ENCODE measurements at regions not wholly inside any gene's neighbourhood (a gene's known extent, or its start where the extent isn't known, plus 50 kb on each side); places are given as distances from the start of the nearest gene placed in this dataset.

GRCh38 chr6:43867996-43868395 is 98.0 kb downstream of the VEGFA start:
- Mint-ChIP-seq H3K4me1 (peaks cover 3% of the 10 kb centered on the region), H3K27ac (no peak overlapping the region), H3K27me3 (ENCODE audit: low read depth in 3 of 3) (peaks cover 4 to 6% (median 4%) of the 10 kb centered on the region in 3 donors), H3K4me3 (no peak overlapping the region), H3K9me3 (peaks cover 0 to 1% (median 0%) of the 10 kb centered on the region in 7 donors), H3K36me3 (no peaks in the 10 kb centered on the region)
- no peak for TF ChIP-seq CTCF (IDR thresholded peaks at IDR 0.05)
- WGBS (ENCODE audit: insufficient coverage): 100% methylated on average over 3 of the region's 5 CpGs
- intact Hi-C loops (cut with micrococcal nuclease): no loop called here
- Histone ChIP-seq H3K4me1 (ENCODE audit: control insufficient read depth in 1 of 2, insufficient read depth in 2 of 2, low read length in 2 of 2) (no peaks in the 10 kb centered on the region), H3K79me2 (ENCODE audit: insufficient read depth, low read length) (no peaks in the 10 kb centered on the region), H3K27ac (ENCODE audit: low read depth in 1 of 2, low read length in 2 of 2) (no peak overlapping the region), H3K9ac (ENCODE audit: insufficient read depth, low read length, poor library complexity, severe bottlenecking) (no peak overlapping the region), H2AFZ (ENCODE audit: insufficient read depth, low read depth, low read length, poor library complexity, severe bottlenecking) (no peak overlapping the region), H3K27me3 (ENCODE audit: control insufficient read depth in 2 of 2, insufficient read depth in 2 of 2, low read length in 2 of 2) (no peaks in the 10 kb centered on the region), H3K9me3 (replicated peaks in 1 of 2; ENCODE audit: control insufficient read depth in 1 of 2, insufficient read depth in 1 of 2, low read length in 2 of 2) (no peaks in the 10 kb centered on the region), H3K36me3 (replicated peaks in 1 of 2; ENCODE audit: control insufficient read depth in 1 of 2, insufficient read depth in 2 of 2, low read length in 2 of 2) (no peaks in the 10 kb centered on the region), H4K20me1 (ENCODE audit: insufficient read depth, low read length) (no peaks in the 10 kb centered on the region), H3K4me3 (replicated peaks in 1 of 3; ENCODE audit: low read depth in 2 of 3, low read length in 3 of 3) (no peak overlapping the region), H3K4me2 (replicated peaks; ENCODE audit: extremely low read depth, low read length, poor library complexity, severe bottlenecking) (no peak overlapping the region)
- DNase-seq: no peak

- no peak overlapping the region for H3K4me3 ChIP-seq (replicated peaks in 1 of 3; ENCODE audit: low read depth in 2 of 3, low read length in 3 of 3)
- peaks cover 4 to 6% (median 4%) of the 10 kb centered on the region in 3 donors for H3K27me3 Mint-ChIP-seq (ENCODE audit: low read depth in 3 of 3)
- H3K9ac ChIP-seq (ENCODE audit: insufficient read depth, low read length, poor library complexity, severe bottlenecking): no peak overlapping the region
- H2AFZ ChIP-seq (ENCODE audit: insufficient read depth, low read depth, low read length, poor library complexity, severe bottlenecking): no peak overlapping the region
- no peaks in the 10 kb centered on the region for H4K20me1 ChIP-seq (ENCODE audit: insufficient read depth, low read length)
- 100% methylated on average over 3 of the region's 4 CpGs for WGBS (ENCODE audit: insufficient coverage)
- no peak for DNase-seq
- H3K4me1 ChIP-seq (ENCODE audit: control insufficient read depth in 1 of 2, insufficient read depth in 2 of 2, low read length in 2 of 2): no peaks in the 10 kb centered on the region
- H3K4me3 Mint-ChIP-seq: no peak overlapping the region
- no peaks in the 10 kb centered on the region for H3K27me3 ChIP-seq (ENCODE audit: control insufficient read depth in 2 of 2, insufficient read depth in 2 of 2, low read length in 2 of 2)
- H3K27ac Mint-ChIP-seq: peak overlapping the region in 1 of 7 donors; percentile 54
- TF ChIP-seq CTCF (IDR thresholded peaks at IDR 0.05): no peak
- H3K36me3 Mint-ChIP-seq: no peaks in the 10 kb centered on the region
- H3K9me3 Mint-ChIP-seq: peaks cover 0 to 2% (median 0%) of the 10 kb centered on the region in 7 donors
- H3K4me1 Mint-ChIP-seq: peaks cover 5% of the 10 kb centered on the region
- no peaks in the 10 kb centered on the region for H3K36me3 ChIP-seq (replicated peaks in 1 of 2; ENCODE audit: control insufficient read depth in 1 of 2, insufficient read depth in 2 of 2, low read length in 2 of 2)
- intact Hi-C loops (cut with micrococcal nuclease): no loop called here
- H3K27ac ChIP-seq (ENCODE audit: low read depth in 1 of 2, low read length in 2 of 2): no peak overlapping the region
- no peaks in the 10 kb centered on the region for H3K9me3 ChIP-seq (replicated peaks in 1 of 2; ENCODE audit: control insufficient read depth in 1 of 2, insufficient read depth in 1 of 2, low read length in 2 of 2)
- H3K79me2 ChIP-seq (ENCODE audit: insufficient read depth, low read length): no peaks in the 10 kb centered on the region
- no peak overlapping the region for H3K4me2 ChIP-seq (replicated peaks; ENCODE audit: extremely low read depth, low read length, poor library complexity, severe bottlenecking)
Observed at GRCh38 chr6:43867246-43867645, 97.2 kb downstream of the VEGFA start.

Measured in CD14-positive monocyte (primary cell).